ENCODE measurements at regions not wholly inside any gene's neighbourhood (a gene's known extent, or its start where the extent isn't known, plus 50 kb on each side); places are given as distances from the start of the nearest gene placed in this dataset.

DNA sequence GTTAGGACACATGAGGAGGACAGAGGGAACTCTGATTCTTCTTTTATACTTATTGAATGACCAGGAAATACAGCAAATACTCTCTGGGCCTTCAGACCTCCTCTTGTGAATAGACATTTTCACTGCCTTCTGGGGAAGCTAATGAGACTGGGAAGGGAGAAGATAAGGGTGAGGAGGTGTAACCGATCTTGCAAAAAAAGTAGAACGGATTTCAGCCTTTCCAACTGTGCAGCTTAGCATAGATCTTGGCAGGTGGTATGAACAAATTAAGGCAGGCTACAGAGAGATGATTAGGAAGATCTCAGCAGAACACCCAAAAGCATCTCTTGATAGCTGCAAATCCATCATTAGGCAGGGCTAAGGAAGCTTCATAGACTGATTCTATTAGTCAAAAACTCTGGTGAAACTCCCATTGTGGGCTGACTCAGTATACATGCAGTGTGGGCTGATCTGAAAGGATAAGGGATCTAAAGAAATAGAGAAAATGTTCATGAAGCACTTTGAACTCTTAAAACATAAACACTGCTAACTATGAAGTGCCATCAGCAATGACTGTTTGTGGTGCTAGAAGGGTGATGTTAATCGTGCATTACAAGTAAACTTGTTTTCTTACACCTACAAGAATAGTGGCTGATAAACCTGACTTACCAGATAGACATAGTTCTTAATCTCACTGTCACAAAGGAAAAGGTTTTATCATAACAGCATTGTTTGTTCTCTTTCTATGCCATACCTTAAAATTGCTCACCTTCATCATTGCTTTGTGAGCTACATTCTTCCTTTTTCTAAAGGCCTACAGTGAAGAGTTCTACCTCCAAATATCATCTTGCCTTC, 85.5 kb upstream of the PALMD start:
- Mint-ChIP-seq H3K9me3 (peaks cover 1% of the 10 kb centered on the region in 2 donors), H3K4me1 (ENCODE audit: low read depth) (no peaks in the 10 kb centered on the region), H3K27me3 (ENCODE audit: low read depth) (no peaks in the 10 kb centered on the region), H3K36me3 (ENCODE audit: insufficient read depth in 2 of 2) (no peaks in the 10 kb centered on the region), H3K4me3 (no peak overlapping the region), H3K27ac (no peak overlapping the region)
- ATAC-seq (replicated peaks in 1 of 2) (no peak), DNase-seq (no peak)

- ATAC-seq (replicated peaks in 1 of 2) (no peak), DNase-seq (no peak)
- Mint-ChIP-seq H3K4me1 (ENCODE audit: low read depth) (no peaks in the 10 kb centered on the region), H3K9me3 (peaks cover 0 to 1% of the 10 kb centered on the region in 2 donors), H3K4me3 (no peak overlapping the region), H3K27me3 (ENCODE audit: low read depth) (no peaks in the 10 kb centered on the region), H3K27ac (no peak overlapping the region), H3K36me3 (ENCODE audit: insufficient read depth in 2 of 2) (no peaks in the 10 kb centered on the region)
These were observed 84.0 kb upstream of the PALMD start for GRCh38 chr1:99561952-99562351.

DNA sequence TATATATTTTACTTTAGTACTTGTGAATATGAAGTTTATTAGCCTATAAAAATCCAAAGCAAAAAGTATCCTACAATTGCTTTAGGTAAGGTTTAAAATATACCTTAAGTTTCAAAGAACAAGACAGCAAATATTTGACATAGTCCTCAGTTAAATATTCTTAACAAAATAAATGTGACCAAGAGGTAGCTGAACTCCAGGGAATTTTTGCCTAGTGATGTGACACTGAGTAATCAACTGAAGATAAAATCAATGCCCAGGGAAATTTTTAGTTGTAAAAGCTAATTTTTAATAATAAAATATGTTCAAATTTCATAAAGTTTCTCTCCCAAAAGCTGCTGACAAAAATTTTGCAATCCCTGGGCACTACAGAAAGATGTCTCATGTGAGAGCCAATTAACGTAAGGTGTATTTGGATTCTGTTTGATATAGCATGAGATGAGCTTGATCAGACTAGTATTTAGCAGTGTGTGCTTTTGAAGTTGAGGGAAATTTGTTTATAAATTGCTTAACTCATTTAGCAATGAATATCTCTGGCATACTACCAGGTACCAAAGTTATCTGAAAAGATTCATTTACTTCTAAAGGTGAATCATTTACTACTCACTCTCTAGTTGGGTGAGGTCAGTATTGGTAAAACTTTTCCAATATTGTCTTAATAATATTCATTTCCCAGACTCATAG, 80.2 kb upstream of the PALMD start:
- DNase-seq, result no peak
- ATAC-seq (replicated peaks in 1 of 2), result no peak
- no peaks in the 10 kb centered on the region for H3K4me1 Mint-ChIP-seq (ENCODE audit: low read depth)
- peaks cover 0 to 1% of the 10 kb centered on the region in 2 donors for H3K9me3 Mint-ChIP-seq
- no peaks in the 10 kb centered on the region for H3K36me3 Mint-ChIP-seq (ENCODE audit: insufficient read depth in 2 of 2)
- no peak overlapping the region for H3K4me3 Mint-ChIP-seq
- no peaks in the 10 kb centered on the region for H3K27me3 Mint-ChIP-seq (ENCODE audit: low read depth)
- H3K27ac Mint-ChIP-seq, result no peak overlapping the region

DNA sequence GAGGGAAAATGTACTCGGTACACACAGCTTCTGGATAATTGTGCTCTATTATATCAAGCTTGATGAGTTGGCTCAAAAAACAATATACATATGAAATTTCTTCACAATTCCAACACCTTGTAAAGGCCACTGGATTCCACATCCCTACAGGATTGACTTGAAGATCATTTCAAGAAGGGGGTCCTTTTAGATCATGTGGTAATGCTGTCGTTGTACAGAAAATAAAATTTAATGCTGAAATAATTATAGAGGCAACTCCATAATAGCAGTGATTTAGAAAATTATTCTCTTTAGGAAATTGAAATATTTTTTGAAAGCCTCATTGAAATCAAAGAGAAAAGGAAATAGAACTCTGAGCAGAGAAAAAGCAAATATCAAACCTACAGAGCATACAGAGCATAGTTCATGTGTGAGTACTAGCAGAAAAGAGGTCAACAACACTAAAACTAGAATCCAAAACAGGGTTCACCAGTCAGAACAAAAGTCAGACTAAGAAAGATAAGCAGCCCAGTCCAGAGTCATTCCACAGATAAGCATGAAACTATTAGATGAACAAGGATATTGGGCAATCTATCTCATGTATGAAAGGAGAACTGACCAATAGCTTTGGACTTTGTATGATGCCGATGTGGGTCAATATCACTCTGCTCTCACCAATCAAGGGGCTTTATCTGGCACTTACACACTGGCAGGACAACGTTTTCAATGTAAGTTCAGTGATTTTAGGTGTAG, 79.5 kb upstream of the PALMD start:
- H3K4me1 Mint-ChIP-seq (ENCODE audit: low read depth), result no peaks in the 10 kb centered on the region
- H3K36me3 Mint-ChIP-seq (ENCODE audit: insufficient read depth in 2 of 2), result no peaks in the 10 kb centered on the region
- no peak overlapping the region for H3K4me3 Mint-ChIP-seq
- H3K9me3 Mint-ChIP-seq, result peaks cover 0 to 1% of the 10 kb centered on the region in 2 donors
- H3K27me3 Mint-ChIP-seq (ENCODE audit: low read depth), result no peaks in the 10 kb centered on the region
- no peak for DNase-seq
- H3K27ac Mint-ChIP-seq, result no peak overlapping the region
- ATAC-seq (replicated peaks in 1 of 2), result no peak

DNA sequence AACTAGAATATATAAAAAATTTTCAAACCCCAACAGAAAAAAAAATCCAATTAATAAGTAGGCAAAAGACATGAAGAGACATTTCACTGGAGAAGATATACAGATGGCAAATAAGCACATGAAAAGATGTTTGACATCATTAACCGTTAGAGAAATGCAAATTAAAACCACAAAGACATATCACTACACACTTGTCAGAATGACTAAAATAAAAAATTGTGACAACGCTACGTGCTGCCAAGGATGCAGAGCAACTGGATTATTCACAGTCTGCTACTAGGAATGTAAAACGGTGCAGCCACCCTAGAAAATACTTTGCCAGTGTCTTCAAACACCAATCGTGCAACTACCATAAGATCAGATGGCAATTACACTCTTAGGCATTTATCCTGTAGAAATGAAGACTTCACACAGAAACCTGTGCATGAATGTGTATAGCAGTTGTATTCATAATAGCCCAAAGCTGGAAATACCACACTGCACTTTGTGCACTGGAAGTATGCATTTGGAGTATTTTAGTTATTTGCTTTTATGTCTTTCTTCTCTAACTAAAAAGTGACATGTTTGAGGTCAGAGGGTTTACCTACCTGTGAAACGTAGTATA, 75.3 kb upstream of the PALMD start:
- ATAC-seq (replicated peaks in 1 of 2) (no peak), DNase-seq (no peak)
- H3K9me3 Mint-ChIP-seq, result no peaks in the 10 kb centered on the region
- H3K27ac Mint-ChIP-seq, result no peak overlapping the region
- no peaks in the 10 kb centered on the region for H3K36me3 Mint-ChIP-seq (ENCODE audit: insufficient read depth in 2 of 2)
- H3K4me3 Mint-ChIP-seq, result no peak overlapping the region
- H3K4me1 Mint-ChIP-seq (ENCODE audit: low read depth), result no peaks in the 10 kb centered on the region
- H3K27me3 Mint-ChIP-seq (ENCODE audit: low read depth), result no peaks in the 10 kb centered on the region

- ATAC-seq (replicated peaks in 1 of 2), result no peak
- Mint-ChIP-seq H3K27ac (no peak overlapping the region), H3K27me3 (ENCODE audit: low read depth) (no peaks in the 10 kb centered on the region), H3K4me1 (ENCODE audit: low read depth) (no peaks in the 10 kb centered on the region), H3K4me3 (no peak overlapping the region), H3K9me3 (no peaks in the 10 kb centered on the region), H3K36me3 (ENCODE audit: insufficient read depth in 2 of 2) (no peaks in the 10 kb centered on the region)
- no peak for DNase-seq
These were observed 74.7 kb upstream of the PALMD start for GRCh38 chr1:99571092-99571734.

- Mint-ChIP-seq H3K36me3 (ENCODE audit: insufficient read depth in 2 of 2) (no peaks in the 10 kb centered on the region), H3K9me3 (no peaks in the 10 kb centered on the region), H3K27me3 (ENCODE audit: low read depth) (no peaks in the 10 kb centered on the region), H3K27ac (no peak overlapping the region), H3K4me3 (no peak overlapping the region), H3K4me1 (ENCODE audit: low read depth) (no peaks in the 10 kb centered on the region)
- DNase-seq (no peak), ATAC-seq (replicated peaks in 1 of 2) (no peak)
These were observed 72.3 kb upstream of the PALMD start for GRCh38 chr1:99573431-99574217.

DNA sequence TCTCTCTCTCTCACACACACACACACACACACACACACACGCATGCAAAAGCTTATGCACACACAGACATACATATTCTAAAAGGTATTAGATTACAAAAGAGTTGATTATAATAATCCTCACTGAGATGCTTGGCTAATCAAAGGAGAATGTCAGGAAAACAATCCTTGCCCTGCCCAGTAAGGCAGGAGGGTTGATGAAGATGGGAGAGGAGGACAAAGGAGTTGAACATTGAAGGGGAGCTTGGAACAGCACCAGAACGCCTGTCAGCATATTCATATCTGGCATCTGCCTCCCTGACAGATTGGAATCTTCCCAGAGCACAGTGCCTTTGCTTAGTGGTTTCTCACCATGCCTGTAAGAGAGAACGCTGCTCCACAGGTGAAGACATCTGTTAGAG, 68.6 kb upstream of the PALMD start:
- Mint-ChIP-seq H3K4me3 (no peak overlapping the region), H3K27ac (no peak overlapping the region), H3K27me3 (ENCODE audit: low read depth) (no peaks in the 10 kb centered on the region), H3K4me1 (ENCODE audit: low read depth) (no peaks in the 10 kb centered on the region), H3K36me3 (ENCODE audit: insufficient read depth in 2 of 2) (no peaks in the 10 kb centered on the region), H3K9me3 (no peaks in the 10 kb centered on the region)
- ATAC-seq (replicated peaks in 1 of 2) (no peak), DNase-seq (no peak)

DNA sequence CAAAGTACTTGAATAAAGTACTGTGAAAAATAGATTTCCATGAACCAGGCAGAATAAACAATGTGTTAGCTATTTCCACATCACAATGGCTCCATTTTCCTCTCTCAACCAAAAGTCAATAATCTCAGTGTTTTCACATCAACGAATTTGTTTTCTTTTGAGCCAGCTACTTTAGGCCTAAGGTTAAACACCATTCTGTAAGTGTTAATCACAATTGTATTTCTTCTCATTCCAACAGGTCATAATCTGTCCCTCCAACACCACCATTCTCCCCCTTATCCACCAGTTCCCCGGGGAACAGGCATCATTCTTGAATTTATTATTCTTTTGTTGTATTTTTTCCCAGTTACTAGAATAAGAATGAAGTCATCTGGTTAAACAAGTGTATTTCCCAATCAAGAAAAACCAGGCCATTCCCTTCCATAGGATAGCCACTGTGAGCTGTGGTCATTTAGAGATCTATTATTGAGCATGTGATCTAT, 66.2 kb upstream of the PALMD start:
- Mint-ChIP-seq H3K4me1 (ENCODE audit: low read depth) (no peaks in the 10 kb centered on the region), H3K27me3 (ENCODE audit: low read depth) (no peaks in the 10 kb centered on the region), H3K27ac (no peak overlapping the region), H3K36me3 (ENCODE audit: insufficient read depth in 2 of 2) (no peaks in the 10 kb centered on the region), H3K9me3 (no peaks in the 10 kb centered on the region), H3K4me3 (no peak overlapping the region)
- no peak for ATAC-seq (replicated peaks in 1 of 2)
- no peak for DNase-seq

DNA sequence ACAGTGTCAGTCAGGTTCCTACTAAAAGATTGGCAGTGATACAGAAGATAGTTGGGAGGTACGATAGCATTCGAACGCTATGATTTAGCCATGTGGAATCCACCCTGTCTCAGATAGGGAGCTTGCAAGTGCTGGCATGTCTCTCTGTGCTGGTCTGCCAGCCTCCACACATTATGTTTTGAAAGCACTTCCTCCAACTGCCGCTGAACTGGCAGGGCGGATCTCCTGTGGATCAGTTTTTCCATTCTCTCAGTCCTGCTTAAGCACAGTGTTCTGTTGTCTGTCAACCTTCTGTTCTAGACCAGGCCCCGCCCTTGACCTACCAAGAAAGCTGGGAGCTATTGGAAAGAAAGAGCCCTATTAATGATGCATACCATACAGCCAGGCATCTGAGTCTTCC, 65.5 kb upstream of the PALMD start:
- Mint-ChIP-seq H3K4me1 (ENCODE audit: low read depth) (no peaks in the 10 kb centered on the region), H3K27me3 (ENCODE audit: low read depth) (no peaks in the 10 kb centered on the region), H3K9me3 (no peaks in the 10 kb centered on the region), H3K27ac (no peak overlapping the region), H3K36me3 (ENCODE audit: insufficient read depth in 2 of 2) (no peaks in the 10 kb centered on the region), H3K4me3 (no peak overlapping the region)
- no peak for ATAC-seq (replicated peaks in 1 of 2)
- DNase-seq, result no peak

DNA sequence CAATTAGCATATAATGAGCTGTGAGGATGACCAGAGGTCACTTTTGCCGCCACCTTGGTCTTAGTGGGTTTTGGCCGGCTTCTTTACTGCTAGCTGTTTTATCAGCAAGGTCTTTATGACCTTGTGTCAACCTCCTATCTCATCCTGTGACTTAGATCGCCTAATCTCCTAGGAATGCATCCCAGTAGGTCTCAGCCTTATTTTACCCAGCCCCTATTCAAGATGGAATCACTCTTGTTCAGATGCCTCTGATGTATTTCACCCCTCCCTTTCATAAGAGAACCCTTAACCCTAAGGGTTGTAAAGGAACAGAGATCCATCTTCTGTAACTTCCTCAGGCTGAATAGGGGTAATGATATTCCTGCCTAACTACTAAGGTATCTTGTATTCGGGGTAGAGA, 58.9 kb upstream of the PALMD start:
- Mint-ChIP-seq H3K9me3 (peaks cover 0 to 1% of the 10 kb centered on the region in 2 donors), H3K36me3 (ENCODE audit: insufficient read depth in 2 of 2) (no peaks in the 10 kb centered on the region), H3K27ac (no peak overlapping the region), H3K27me3 (ENCODE audit: low read depth) (peaks cover 1% of the 10 kb centered on the region), H3K4me3 (no peak overlapping the region), H3K4me1 (ENCODE audit: low read depth) (no peaks in the 10 kb centered on the region)
- ATAC-seq (replicated peaks in 1 of 2), result no peak
- no peak for DNase-seq

DNA sequence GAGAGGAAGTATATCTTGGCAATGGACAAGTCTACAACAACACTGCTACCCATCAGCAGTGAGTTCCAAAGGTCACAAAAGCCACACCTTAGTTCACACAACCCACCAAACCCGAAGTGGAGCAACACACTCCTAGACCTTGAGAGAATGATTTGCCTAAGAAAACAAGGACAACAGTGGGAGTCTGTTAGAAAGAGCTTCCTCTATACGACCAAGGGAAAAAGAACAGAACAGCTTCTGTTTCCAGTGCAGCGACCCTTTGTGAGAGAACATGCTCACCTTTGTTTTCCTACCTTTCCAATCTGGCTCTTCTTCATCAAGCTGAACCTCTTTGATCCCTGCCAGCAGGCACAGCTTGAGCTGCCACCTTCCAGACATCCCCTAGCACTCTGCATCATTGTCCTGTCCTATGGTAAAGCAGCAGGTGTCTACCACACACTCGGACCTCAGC, 56.7 kb upstream of the PALMD start:
- DNase-seq, result no peak
- Mint-ChIP-seq H3K4me1 (ENCODE audit: low read depth) (no peaks in the 10 kb centered on the region), H3K36me3 (ENCODE audit: insufficient read depth in 2 of 2) (no peaks in the 10 kb centered on the region), H3K4me3 (no peak overlapping the region), H3K27me3 (ENCODE audit: low read depth) (peaks cover 7% of the 10 kb centered on the region), H3K27ac (no peak overlapping the region), H3K9me3 (peaks cover 1% of the 10 kb centered on the region in 2 donors)
- no peak for ATAC-seq (replicated peaks in 1 of 2)
